Nucleus accumbens (tissue), 56 donors: ENCODE measurements at regions not wholly inside any gene's neighbourhood (a gene's known extent, or its start where the extent isn't known, plus 50 kb on each side); places are given as distances from the start of the nearest gene placed in this dataset.
A peak's percentile ranks its signal among the peaks of the same experiment; 100 is the strongest.

ENCODE experiments used
- DNase-seq, 56 donors: peaks; one replicate each; lab custom pipeline; 2025; lab: John Stamatoyannopoulos, UW

GRCh38 chr18:77895250-77895649 is 645.6 kb downstream of the GALR1 start:
- DNase-seq: no peak

GRCh38 chr18:77896586-77897252 is 647.1 kb downstream of the GALR1 start:
- no peak for DNase-seq

GRCh38 chr18:77897606-77898005 is 648.0 kb downstream of the GALR1 start:
- no peak for DNase-seq

GRCh38 chr18:77899972-77900754 is 650.5 kb downstream of the GALR1 start:
- DNase-seq: peak in 21 of 56 donors; percentile 6 to 52 (median 23)

- DNase-seq: no peak
Measured at GRCh38 chr18:77905011-77905410, 655.4 kb downstream of the GALR1 start.

GRCh38 chr18:77905449-77906055 is 655.9 kb downstream of the GALR1 start:
- DNase-seq: no peak

GRCh38 chr18:77906103-77906892 is 656.6 kb downstream of the GALR1 start:
- DNase-seq: no peak

- DNase-seq: no peak
Measured at GRCh38 chr18:77910347-77910746, 660.7 kb downstream of the GALR1 start.

GRCh38 chr18:77911971-77912605 is 662.4 kb downstream of the GALR1 start:
- no peak for DNase-seq

- DNase-seq: no peak
Measured at GRCh38 chr18:77918730-77919129, 669.1 kb downstream of the GALR1 start.

- DNase-seq: no peak
Measured at GRCh38 chr18:77919923-77920322, 670.3 kb downstream of the GALR1 start.

GRCh38 chr18:77935342-77935741 is 685.7 kb downstream of the GALR1 start:
- DNase-seq: no peak

GRCh38 chr18:77940566-77940965 is 690.9 kb downstream of the GALR1 start:
- DNase-seq: no peak

- DNase-seq: no peak
Measured at GRCh38 chr18:77944533-77944932, 694.9 kb downstream of the GALR1 start.

GRCh38 chr18:77948567-77948966 is 698.9 kb downstream of the GALR1 start:
- DNase-seq: no peak

GRCh38 chr18:77949355-77949973 is 699.8 kb downstream of the GALR1 start:
- DNase-seq: no peak

GRCh38 chr18:77959248-77959647 is 709.6 kb downstream of the GALR1 start:
- no peak for DNase-seq

- DNase-seq: no peak
Measured at GRCh38 chr18:77960791-77961410, 711.3 kb downstream of the GALR1 start.

- DNase-seq: no peak
Measured at GRCh38 chr18:77967071-77967470, 717.4 kb downstream of the GALR1 start.
